ENCODE measurements at regions not wholly inside any gene's neighbourhood (a gene's known extent, or its start where the extent isn't known, plus 50 kb on each side); places are given as distances from the start of the nearest gene placed in this dataset.

DNA sequence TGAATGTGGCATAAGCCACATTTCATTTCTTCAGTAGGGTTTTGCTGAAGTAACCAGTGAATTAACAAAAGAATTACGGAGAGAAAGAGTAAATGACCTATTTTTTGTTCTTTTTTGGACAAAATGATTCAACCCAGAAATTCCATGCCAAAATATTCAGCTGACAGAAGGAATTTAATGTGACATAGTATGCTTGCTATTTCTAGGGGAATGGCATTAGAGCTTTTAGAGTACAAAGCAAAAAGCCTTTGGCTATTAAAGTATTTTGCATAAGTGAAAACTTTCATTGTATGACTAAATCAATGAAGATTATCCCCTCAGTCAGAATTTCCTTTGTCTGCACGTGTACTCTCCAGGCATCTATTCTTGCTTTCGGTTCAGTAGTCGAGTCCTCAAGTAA lies 465.3 kb downstream of the COG6 start:
- H3K9me3 ChIP-seq (ENCODE audit: control insufficient read depth, insufficient read depth, low read depth, low read length): no peaks in the 10 kb centered on the region
- H3K4me1 ChIP-seq (ENCODE audit: control insufficient read depth, insufficient read depth, low read length): peaks cover under 1% of the 10 kb centered on the region
- POLR2A ChIA-PET: no interaction called here
- TF ChIP-seq ZSCAN30 (tag by site-specific recombination; IDR thresholded peaks at IDR 0.05) (no peak), ZNF530 (tag by site-specific recombination; IDR thresholded peaks at IDR 0.05; ENCODE audit: low read depth) (no peak), OVOL3 (tag by site-specific recombination; IDR thresholded peaks at IDR 0.05) (no peak), ZNF335 (tag by site-specific recombination; conservative IDR thresholded peaks at IDR 0.05) (no peak), SALL2 (tag by site-specific recombination; IDR thresholded peaks at IDR 0.05; ENCODE audit: borderline replicate concordance) (no peak), SCRT1 (tag by site-specific recombination; IDR thresholded peaks at IDR 0.05; ENCODE audit: borderline replicate concordance) (no peak), ZNF473 (tag by site-specific recombination; IDR thresholded peaks at IDR 0.05) (no peak), GLIS2 (tag by site-specific recombination; IDR thresholded peaks at IDR 0.05) (no peak), ZNF677 (tag by site-specific recombination; IDR thresholded peaks at IDR 0.05) (no peak)
- TF ChIP-seq, protein P1, sequence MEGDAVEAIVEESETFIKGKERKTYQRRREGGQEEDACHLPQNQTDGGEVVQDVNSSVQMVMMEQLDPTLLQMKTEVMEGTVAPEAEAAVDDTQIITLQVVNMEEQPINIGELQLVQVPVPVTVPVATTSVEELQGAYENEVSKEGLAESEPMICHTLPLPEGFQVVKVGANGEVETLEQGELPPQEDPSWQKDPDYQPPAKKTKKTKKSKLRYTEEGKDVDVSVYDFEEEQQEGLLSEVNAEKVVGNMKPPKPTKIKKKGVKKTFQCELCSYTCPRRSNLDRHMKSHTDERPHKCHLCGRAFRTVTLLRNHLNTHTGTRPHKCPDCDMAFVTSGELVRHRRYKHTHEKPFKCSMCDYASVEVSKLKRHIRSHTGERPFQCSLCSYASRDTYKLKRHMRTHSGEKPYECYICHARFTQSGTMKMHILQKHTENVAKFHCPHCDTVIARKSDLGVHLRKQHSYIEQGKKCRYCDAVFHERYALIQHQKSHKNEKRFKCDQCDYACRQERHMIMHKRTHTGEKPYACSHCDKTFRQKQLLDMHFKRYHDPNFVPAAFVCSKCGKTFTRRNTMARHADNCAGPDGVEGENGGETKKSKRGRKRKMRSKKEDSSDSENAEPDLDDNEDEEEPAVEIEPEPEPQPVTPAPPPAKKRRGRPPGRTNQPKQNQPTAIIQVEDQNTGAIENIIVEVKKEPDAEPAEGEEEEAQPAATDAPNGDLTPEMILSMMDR (tag by site-specific recombination; IDR thresholded peaks at IDR 0.05): no peak
- TF ChIP-seq, protein P2, sequence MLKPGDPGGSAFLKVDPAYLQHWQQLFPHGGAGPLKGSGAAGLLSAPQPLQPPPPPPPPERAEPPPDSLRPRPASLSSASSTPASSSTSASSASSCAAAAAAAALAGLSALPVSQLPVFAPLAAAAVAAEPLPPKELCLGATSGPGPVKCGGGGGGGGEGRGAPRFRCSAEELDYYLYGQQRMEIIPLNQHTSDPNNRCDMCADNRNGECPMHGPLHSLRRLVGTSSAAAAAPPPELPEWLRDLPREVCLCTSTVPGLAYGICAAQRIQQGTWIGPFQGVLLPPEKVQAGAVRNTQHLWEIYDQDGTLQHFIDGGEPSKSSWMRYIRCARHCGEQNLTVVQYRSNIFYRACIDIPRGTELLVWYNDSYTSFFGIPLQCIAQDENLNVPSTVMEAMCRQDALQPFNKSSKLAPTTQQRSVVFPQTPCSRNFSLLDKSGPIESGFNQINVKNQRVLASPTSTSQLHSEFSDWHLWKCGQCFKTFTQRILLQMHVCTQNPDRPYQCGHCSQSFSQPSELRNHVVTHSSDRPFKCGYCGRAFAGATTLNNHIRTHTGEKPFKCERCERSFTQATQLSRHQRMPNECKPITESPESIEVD (tag by site-specific recombination; IDR thresholded peaks at IDR 0.05): no peak
- H3K27ac ChIP-seq (ENCODE audit: extremely low read depth, low read depth, low read length): no peak overlapping the region
- no peak overlapping the region for H3K4me3 ChIP-seq (ENCODE audit: low read depth, low read length)
- no peaks in the 10 kb centered on the region for H3K36me3 ChIP-seq (ENCODE audit: control insufficient read depth in 2 of 2, insufficient read depth in 1 of 2, low read length in 2 of 2)
- CTCF ChIA-PET: no interaction called here

DNA sequence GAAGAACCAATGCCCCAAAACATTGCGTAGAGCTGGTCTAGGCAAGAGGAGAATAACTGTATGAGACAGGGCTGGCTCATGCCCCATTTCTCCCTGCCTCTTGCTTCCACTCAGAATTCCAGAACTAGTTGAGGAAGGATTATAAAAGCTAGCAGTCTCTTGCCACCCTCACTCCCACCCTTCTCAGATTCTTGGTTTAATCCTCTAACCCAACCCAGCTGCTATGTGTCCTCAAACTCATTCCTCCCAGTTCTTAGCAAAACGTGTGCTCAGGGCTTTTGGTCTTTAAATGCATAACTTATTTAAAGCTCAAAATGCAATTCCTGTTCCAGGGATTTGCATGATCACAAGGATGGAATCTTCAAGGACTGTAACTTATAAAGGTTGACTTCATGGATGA lies 466.3 kb downstream of the COG6 start:
- no peak overlapping the region for H3K27ac ChIP-seq (ENCODE audit: extremely low read depth, low read depth, low read length)
- POLR2A ChIA-PET: no interaction called here
- H3K9me3 ChIP-seq (ENCODE audit: control insufficient read depth, insufficient read depth, low read depth, low read length): no peaks in the 10 kb centered on the region
- H3K4me3 ChIP-seq (ENCODE audit: low read depth, low read length): no peak overlapping the region
- CTCF ChIA-PET: no interaction called here
- no peak for TF ChIP-seq ZNF600 (tag by site-specific recombination; IDR thresholded peaks at IDR 0.05)
- TF ChIP-seq GFI1B (tag by site-specific recombination; IDR thresholded peaks at IDR 0.05): no peak
- TF ChIP-seq, protein P3, sequence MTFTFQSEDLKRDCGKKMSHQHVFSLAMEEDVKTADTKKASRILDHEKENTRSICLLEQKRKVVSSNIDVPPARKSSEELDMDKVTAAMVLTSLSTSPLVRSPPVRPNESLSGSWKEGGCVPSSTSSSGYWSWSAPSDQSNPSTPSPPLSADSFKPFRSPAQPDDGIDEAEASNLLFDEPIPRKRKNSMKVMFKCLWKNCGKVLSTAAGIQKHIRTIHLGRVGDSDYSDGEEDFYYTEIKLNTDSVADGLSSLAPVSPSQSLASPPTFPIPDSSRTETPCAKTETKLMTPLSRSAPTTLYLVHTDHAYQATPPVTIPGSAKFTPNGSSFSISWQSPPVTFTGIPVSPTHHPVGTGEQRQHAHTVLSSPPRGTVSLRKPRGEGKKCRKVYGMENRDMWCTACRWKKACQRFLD (tag by site-specific recombination; IDR thresholded peaks at IDR 0.05): no peak
- no peak for TF ChIP-seq ZNF837 (tag by site-specific recombination; IDR thresholded peaks at IDR 0.05)
- H3K4me1 ChIP-seq (ENCODE audit: control insufficient read depth, insufficient read depth, low read length): no peaks in the 10 kb centered on the region
- H3K36me3 ChIP-seq (ENCODE audit: control insufficient read depth in 2 of 2, insufficient read depth in 1 of 2, low read length in 2 of 2): no peaks in the 10 kb centered on the region

DNA sequence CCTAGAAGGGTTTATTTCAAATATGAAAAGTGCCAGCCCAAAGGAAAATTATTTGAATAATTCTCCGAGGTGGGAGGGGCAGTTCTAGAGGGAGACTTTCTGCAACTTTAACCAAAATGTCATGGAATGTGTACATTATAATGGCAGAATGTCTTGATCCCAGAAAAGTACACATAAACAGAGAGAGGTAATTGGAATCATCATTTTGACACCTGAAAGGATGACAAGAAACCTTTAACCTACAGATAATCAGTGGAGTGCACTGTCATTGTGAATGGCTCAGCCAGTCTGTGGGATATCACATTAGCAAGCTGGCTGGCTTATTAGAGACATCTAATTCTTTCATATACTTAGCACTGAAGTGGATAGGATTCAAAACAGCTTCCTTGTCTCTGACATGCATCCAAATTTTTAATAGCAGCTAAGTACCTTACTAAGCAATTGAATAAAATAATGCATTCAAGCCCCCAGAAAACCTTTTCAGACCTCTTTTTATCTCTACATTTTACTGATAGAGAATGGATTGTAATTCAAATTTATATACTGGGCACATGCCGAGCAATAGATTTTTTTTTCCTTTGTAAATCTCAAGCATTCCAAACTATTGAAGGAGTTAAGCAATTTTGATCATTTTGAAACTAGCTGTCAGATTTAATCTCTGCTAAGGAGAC lies 468.6 kb downstream of the COG6 start:
- H3K4me1 ChIP-seq (ENCODE audit: control insufficient read depth, insufficient read depth, low read length): no peaks in the 10 kb centered on the region
- CTCF ChIA-PET: no interaction called here
- H3K4me3 ChIP-seq (ENCODE audit: low read depth, low read length): no peak overlapping the region
- H3K36me3 ChIP-seq (ENCODE audit: control insufficient read depth in 2 of 2, insufficient read depth in 1 of 2, low read length in 2 of 2): no peaks in the 10 kb centered on the region
- TF ChIP-seq KLF1 (tag by site-specific recombination; IDR thresholded peaks at IDR 0.05): no peak
- no peak for TF ChIP-seq ZEB2 (tag by site-specific recombination; IDR thresholded peaks at IDR 0.05)
- TF ChIP-seq ZNF776 (tag by site-specific recombination; IDR thresholded peaks at IDR 0.05; ENCODE audit: borderline replicate concordance): no peak
- TF ChIP-seq, protein P4, sequence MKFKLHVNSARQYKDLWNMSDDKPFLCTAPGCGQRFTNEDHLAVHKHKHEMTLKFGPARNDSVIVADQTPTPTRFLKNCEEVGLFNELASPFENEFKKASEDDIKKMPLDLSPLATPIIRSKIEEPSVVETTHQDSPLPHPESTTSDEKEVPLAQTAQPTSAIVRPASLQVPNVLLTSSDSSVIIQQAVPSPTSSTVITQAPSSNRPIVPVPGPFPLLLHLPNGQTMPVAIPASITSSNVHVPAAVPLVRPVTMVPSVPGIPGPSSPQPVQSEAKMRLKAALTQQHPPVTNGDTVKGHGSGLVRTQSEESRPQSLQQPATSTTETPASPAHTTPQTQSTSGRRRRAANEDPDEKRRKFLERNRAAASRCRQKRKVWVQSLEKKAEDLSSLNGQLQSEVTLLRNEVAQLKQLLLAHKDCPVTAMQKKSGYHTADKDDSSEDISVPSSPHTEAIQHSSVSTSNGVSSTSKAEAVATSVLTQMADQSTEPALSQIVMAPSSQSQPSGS (tag by site-specific recombination; IDR thresholded peaks at IDR 0.05; ENCODE audit: low read depth): no peak
- TF ChIP-seq ZBTB1 (tag by site-specific recombination; IDR thresholded peaks at IDR 0.05): no peak
- TF ChIP-seq ZNF747 (tag by site-specific recombination; IDR thresholded peaks at IDR 0.05): no peak
- TF ChIP-seq ZNF585B (tag by site-specific recombination; IDR thresholded peaks at IDR 0.05): no peak
- TF ChIP-seq, protein P5, sequence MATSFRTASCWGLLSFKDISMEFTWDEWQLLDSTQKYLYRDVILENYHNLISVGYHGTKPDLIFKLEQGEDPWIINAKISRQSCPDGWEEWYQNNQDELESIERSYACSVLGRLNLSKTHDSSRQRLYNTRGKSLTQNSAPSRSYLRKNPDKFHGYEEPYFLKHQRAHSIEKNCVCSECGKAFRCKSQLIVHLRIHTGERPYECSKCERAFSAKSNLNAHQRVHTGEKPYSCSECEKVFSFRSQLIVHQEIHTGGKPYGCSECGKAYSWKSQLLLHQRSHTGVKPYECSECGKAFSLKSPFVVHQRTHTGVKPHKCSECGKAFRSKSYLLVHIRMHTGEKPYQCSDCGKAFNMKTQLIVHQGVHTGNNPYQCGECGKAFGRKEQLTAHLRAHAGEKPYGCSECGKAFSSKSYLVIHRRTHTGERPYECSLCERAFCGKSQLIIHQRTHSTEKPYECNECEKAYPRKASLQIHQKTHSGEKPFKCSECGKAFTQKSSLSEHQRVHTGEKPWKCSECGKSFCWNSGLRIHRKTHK (tag by site-specific recombination; IDR thresholded peaks at IDR 0.05): no peak
- TF ChIP-seq ZSCAN30 (tag by site-specific recombination; IDR thresholded peaks at IDR 0.05): no peak
- TF ChIP-seq ZBTB7A (tag by site-specific recombination; IDR thresholded peaks at IDR 0.05; ENCODE audit: low read depth): no peak
- no peak for TF ChIP-seq ZNF433 (tag by site-specific recombination; IDR thresholded peaks at IDR 0.05; ENCODE audit: low read depth)
- no peak for TF ChIP-seq ZNF510 (tag by site-specific recombination; IDR thresholded peaks at IDR 0.05; ENCODE audit: insufficient replicate concordance)
- H3K9me3 ChIP-seq (ENCODE audit: control insufficient read depth, insufficient read depth, low read depth, low read length): no peaks in the 10 kb centered on the region
- no peak overlapping the region for H3K27ac ChIP-seq (ENCODE audit: extremely low read depth, low read depth, low read length)
- POLR2A ChIA-PET: no interaction called here
